HG03378 (cell line): ENCODE measurements at regions not wholly inside any gene's neighbourhood (a gene's known extent, or its start where the extent isn't known, plus 50 kb on each side); places are given as distances from the start of the nearest gene placed in this dataset.

ENCODE experiments used
- ATAC-seq: cut with Tn5 transposase; IDR thresholded peaks from one replicate; pipeline ENCODE4 v1.9.1; 2021; ENCODE audit warnings: mild to moderate bottlenecking, moderate library complexity; ENCODE audit not compliant: unreplicated experiment

- no peak for ATAC-seq
These were observed 69.6 kb upstream of the MACF1 start for GRCh38 chr1:39134768-39135333.

- ATAC-seq = no peak
These were observed 67.9 kb upstream of the MACF1 start for GRCh38 chr1:39136638-39137037.

- ATAC-seq = no peak
These were observed 64.7 kb upstream of the MACF1 start for GRCh38 chr1:39139723-39140360.

- no peak for ATAC-seq
These were observed 62.6 kb upstream of the MACF1 start for GRCh38 chr1:39141925-39142324.

- no peak for ATAC-seq
These were observed 62.0 kb upstream of the MACF1 start for GRCh38 chr1:39142401-39143060.

- no peak for ATAC-seq
These were observed 59.6 kb upstream of the MACF1 start for GRCh38 chr1:39144924-39145323.

- ATAC-seq = no peak
These were observed 59.0 kb upstream of the MACF1 start for GRCh38 chr1:39145331-39145965.

- ATAC-seq = no peak
These were observed 57.8 kb upstream of the MACF1 start for GRCh38 chr1:39146681-39147080.

GRCh38 chr1:39147099-39148025 is 57.1 kb upstream of the MACF1 start:
- no peak for ATAC-seq

- ATAC-seq = no peak
These were observed 55.6 kb upstream of the MACF1 start for GRCh38 chr1:39148942-39149341.

GRCh38 chr1:39149509-39149908 is 55.0 kb upstream of the MACF1 start:
- no peak for ATAC-seq

- ATAC-seq = no peak
These were observed 53.7 kb upstream of the MACF1 start for GRCh38 chr1:39150779-39151178.

GRCh38 chr1:39151267-39151666 is 53.2 kb upstream of the MACF1 start:
- ATAC-seq = no peak

GRCh38 chr1:39152923-39153322 is 51.6 kb upstream of the MACF1 start:
- ATAC-seq = no peak

- ATAC-seq = no peak
These were observed 50.8 kb upstream of the MACF1 start for GRCh38 chr1:39153684-39154083.

- no peak for ATAC-seq
These were observed 49.7 kb upstream of the MACF1 start for GRCh38 chr1:39154553-39155421.
